Left lung (tissue), 4 donors: ENCODE measurements at regions not wholly inside any gene's neighbourhood (a gene's known extent, or its start where the extent isn't known, plus 50 kb on each side); places are given as distances from the start of the nearest gene placed in this dataset.

Source experiments
- ATAC-seq: fragments of 200-7000 bp; cut with Tn5 transposase; one replicate; pipeline ENCODE4 v1.9.1; 2020; ENCODE audit warnings: moderate library complexity
- DNase-seq, 4 donors: peaks; one replicate each; pipeline ENCODE4 v3.0.0-alpha.2; 2013 to 2020
- H3K27ac ChIP-seq, 2 donors: fragments of 200-600 bp; sonication (generic) in 1 of 2; one replicate each; pipeline versions ENCODE4 v1.5.0 to v1.8.0; 2020 to 2021
- H3K27me3 ChIP-seq, 2 donors: fragments of 200-600 bp; sonication (generic) in 1 of 2; one replicate each; pipeline versions ENCODE4 v1.5.0 to v1.8.0; 2020 to 2021
- H3K36me3 ChIP-seq, 2 donors: fragments of 200-600 bp; sonication (generic) in 1 of 2; one replicate each; pipeline versions ENCODE4 v1.5.0 to v1.8.0; 2020 to 2021
- H3K4me1 ChIP-seq, 2 donors: fragments of 200-600 bp; one replicate each; pipeline ENCODE4 v1.8.0; 2021
- H3K4me3 ChIP-seq, 2 donors: fragments of 200-600 bp; sonication (generic) in 1 of 2; one replicate each; pipeline versions ENCODE4 v1.5.0 to v1.8.0; 2020 to 2021; ENCODE audit warnings: mild to moderate bottlenecking in 1 of 2
- H3K9me3 ChIP-seq, 2 donors: fragments of 200-600 bp; sonication (generic) in 1 of 2; one replicate each; pipeline versions ENCODE4 v1.5.0 to v1.8.0; 2020 to 2021
- intact Hi-C, 2 donors: fragments of 100-400 bp; cut with DNase I; formaldehyde crosslinking; loops; one replicate each; pipeline versions ENCODE4 v1.11.2 to v1.14.2; 2022
- TF ChIP-seq, protein P1 (sequence below), 2 donors: fragments of 200-600 bp; sonication (generic) in 1 of 2; IDR thresholded peaks; one replicate each; pipeline versions ENCODE4 v1.5.0 to v1.8.0; 2021; ENCODE audit warnings: antibody characterized with exemption in 2 of 2
- donor health status: DM: no; HTN: yes; CAD: no.
- donor health status: DM: no; HTN: no; CAD: no.

GRCh38 chrX:10047631-10048030 is 80.5 kb downstream of the CLDN34 start:
- Histone ChIP-seq H3K9me3 (no peaks in the 10 kb centered on the region), H3K4me1 (peaks cover 3 to 6% of the 10 kb centered on the region in 2 donors), H3K4me3 (no peak overlapping the region), H3K36me3 (no peaks in the 10 kb centered on the region), H3K27me3 (no peaks in the 10 kb centered on the region), H3K27ac (peak overlapping the region in 1 of 2 donors; percentile 55)
- ATAC-seq (no peak), DNase-seq (no peak)
- intact Hi-C loops, result no loop called here
- TF ChIP-seq, protein P1, sequence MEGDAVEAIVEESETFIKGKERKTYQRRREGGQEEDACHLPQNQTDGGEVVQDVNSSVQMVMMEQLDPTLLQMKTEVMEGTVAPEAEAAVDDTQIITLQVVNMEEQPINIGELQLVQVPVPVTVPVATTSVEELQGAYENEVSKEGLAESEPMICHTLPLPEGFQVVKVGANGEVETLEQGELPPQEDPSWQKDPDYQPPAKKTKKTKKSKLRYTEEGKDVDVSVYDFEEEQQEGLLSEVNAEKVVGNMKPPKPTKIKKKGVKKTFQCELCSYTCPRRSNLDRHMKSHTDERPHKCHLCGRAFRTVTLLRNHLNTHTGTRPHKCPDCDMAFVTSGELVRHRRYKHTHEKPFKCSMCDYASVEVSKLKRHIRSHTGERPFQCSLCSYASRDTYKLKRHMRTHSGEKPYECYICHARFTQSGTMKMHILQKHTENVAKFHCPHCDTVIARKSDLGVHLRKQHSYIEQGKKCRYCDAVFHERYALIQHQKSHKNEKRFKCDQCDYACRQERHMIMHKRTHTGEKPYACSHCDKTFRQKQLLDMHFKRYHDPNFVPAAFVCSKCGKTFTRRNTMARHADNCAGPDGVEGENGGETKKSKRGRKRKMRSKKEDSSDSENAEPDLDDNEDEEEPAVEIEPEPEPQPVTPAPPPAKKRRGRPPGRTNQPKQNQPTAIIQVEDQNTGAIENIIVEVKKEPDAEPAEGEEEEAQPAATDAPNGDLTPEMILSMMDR (IDR thresholded peaks at IDR 0.05), result no peak

DNA sequence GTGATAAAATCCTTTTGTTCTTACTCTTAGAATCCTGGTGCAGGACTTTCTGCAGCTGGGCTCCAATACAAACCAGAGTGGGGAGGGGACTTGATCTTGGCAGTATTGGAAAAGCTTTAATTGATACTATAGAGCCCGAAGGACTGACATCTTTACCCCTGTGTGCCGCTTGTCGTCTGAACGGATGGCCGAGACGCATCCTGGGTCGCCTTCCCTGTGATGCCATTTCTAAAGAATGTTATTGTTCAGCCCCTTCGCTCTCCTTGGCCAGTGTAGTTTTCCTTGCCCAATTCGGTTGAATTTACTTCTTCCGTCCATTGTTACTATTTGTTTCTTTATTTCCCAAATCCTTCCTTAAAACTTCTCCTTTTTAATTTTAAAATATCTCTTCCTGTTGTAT is 80.9 kb downstream of the CLDN34 start:
- ATAC-seq (no peak), DNase-seq (no peak)
- H3K27ac ChIP-seq, result peak overlapping the region in 1 of 2 donors; percentile 55
- H3K4me3 ChIP-seq, result no peak overlapping the region
- peaks cover 6 to 10% of the 10 kb centered on the region in 2 donors for H3K4me1 ChIP-seq
- H3K36me3 ChIP-seq, result no peaks in the 10 kb centered on the region
- TF ChIP-seq, protein P1 (IDR thresholded peaks at IDR 0.05), result no peak
- intact Hi-C loops, result no loop called here
- no peaks in the 10 kb centered on the region for H3K9me3 ChIP-seq
- H3K27me3 ChIP-seq, result no peaks in the 10 kb centered on the region

- intact Hi-C loops, result no loop called here
- H3K4me1 ChIP-seq, result peaks cover 6 to 10% of the 10 kb centered on the region in 2 donors
- peak; percentile 68 for ATAC-seq
These were observed 81.5 kb downstream of the CLDN34 start for GRCh38 chrX:10048707-10049106.

DNA sequence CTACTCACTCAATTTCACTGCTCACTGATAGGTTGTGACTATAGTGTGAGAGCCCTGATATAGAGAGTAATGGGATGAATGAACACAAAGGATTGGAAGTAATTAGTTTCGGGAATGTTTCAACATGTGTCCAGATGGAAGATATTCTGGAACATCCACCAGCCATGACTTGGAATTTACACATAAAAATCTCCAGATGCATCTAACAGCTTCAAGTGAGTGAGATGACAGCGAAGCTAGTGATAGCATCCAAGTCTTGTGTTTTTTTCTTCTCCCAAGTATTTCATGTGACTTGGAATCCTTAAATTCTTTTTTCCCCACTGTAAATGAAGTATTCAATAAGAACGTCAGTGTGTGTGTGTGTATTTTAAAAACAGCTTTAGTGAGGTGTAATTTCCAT is 82.1 kb downstream of the CLDN34 start:
- intact Hi-C loops, result no loop called here
- H3K27ac ChIP-seq, result peak overlapping the region in 1 of 2 donors; percentile 55
- TF ChIP-seq, protein P1 (IDR thresholded peaks at IDR 0.05), result no peak
- H3K4me1 ChIP-seq, result peaks cover 6 to 10% of the 10 kb centered on the region in 2 donors
- ATAC-seq (no peak), DNase-seq (peak in 2 of 4 donors; percentile 24 to 55)
- no peak overlapping the region for H3K4me3 ChIP-seq
- H3K9me3 ChIP-seq, result no peaks in the 10 kb centered on the region
- H3K36me3 ChIP-seq, result no peaks in the 10 kb centered on the region
- H3K27me3 ChIP-seq, result no peaks in the 10 kb centered on the region

More at GRCh38 chrX:10048707-10049106, 81.5 kb downstream of the CLDN34 start:
- H3K36me3 ChIP-seq, result no peaks in the 10 kb centered on the region
- no peak for DNase-seq
- TF ChIP-seq, protein P1 (IDR thresholded peaks at IDR 0.05), result no peak
- no peaks in the 10 kb centered on the region for H3K9me3 ChIP-seq
- H3K4me3 ChIP-seq, result no peak overlapping the region
- H3K27ac ChIP-seq, result peak overlapping the region in 1 of 2 donors; percentile 55
- no peaks in the 10 kb centered on the region for H3K27me3 ChIP-seq

DNA sequence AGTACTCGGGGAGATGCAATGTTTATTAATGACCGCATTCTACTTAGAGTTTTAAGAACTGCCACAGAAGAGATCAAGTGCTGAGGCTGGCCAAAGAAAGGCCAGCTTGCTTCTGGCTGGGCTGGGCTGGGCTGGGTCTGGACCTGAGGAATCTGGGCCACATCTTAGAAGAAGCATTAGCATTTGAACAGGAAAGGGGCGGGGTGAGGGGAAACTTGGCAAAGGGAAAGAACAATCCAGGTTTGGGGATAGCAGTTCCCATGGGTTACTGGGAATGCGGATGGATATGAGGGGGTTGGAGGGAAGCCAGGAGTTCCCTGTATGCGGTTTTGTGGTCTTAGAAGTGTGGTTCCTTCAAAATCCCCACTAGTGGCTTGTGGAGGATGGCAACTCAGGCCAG is 83.3 kb downstream of the CLDN34 start:
- Histone ChIP-seq H3K36me3 (no peaks in the 10 kb centered on the region), H3K4me3 (no peak overlapping the region), H3K9me3 (no peaks in the 10 kb centered on the region), H3K27ac (peak overlapping the region in 1 of 2 donors; percentile 37), H3K4me1 (peaks cover 6 to 10% of the 10 kb centered on the region in 2 donors), H3K27me3 (no peaks in the 10 kb centered on the region)
- DNase-seq (no peak), ATAC-seq (peak; percentile 40)
- TF ChIP-seq, protein P1 (IDR thresholded peaks at IDR 0.05), result no peak
- intact Hi-C loops, result no loop called here
